ENCODE measurements at regions not wholly inside any gene's neighbourhood (a gene's known extent, or its start where the extent isn't known, plus 50 kb on each side); places are given as distances from the start of the nearest gene placed in this dataset.

GRCh38 chr9:84054341-84055010 lies 73.9 kb downstream of the RMI1 start:
- Mint-ChIP-seq H3K27ac (ENCODE audit: unreplicated experiment) (no peak overlapping the region), H3K36me3 (ENCODE audit: low read depth) (no peaks in the 10 kb centered on the region), H3K4me1 (peaks cover 11% of the 10 kb centered on the region), H3K9me3 (no peaks in the 10 kb centered on the region), H3K4me3 (no peak overlapping the region), H3K27me3 (ENCODE audit: low read depth) (no peaks in the 10 kb centered on the region)
- no peak for TF ChIP-seq CTCF (conservative IDR thresholded peaks at IDR 0.05)
- DNase-seq (ENCODE audit: low read depth, low spot score), result no peak

GRCh38 chr9:84057662-84058061 lies 77.1 kb downstream of the RMI1 start:
- TF ChIP-seq CTCF (conservative IDR thresholded peaks at IDR 0.05), result no peak
- H3K9me3 Mint-ChIP-seq, result peaks cover 2% of the 10 kb centered on the region
- no peak for DNase-seq (ENCODE audit: low read depth, low spot score)
- no peaks in the 10 kb centered on the region for H3K36me3 Mint-ChIP-seq (ENCODE audit: low read depth)
- peaks cover 11% of the 10 kb centered on the region for H3K4me1 Mint-ChIP-seq
- no peaks in the 10 kb centered on the region for H3K27me3 Mint-ChIP-seq (ENCODE audit: low read depth)
- no peak overlapping the region for H3K4me3 Mint-ChIP-seq
- no peak overlapping the region for H3K27ac Mint-ChIP-seq (ENCODE audit: unreplicated experiment)

- Mint-ChIP-seq H3K4me3 (no peak overlapping the region), H3K36me3 (ENCODE audit: low read depth) (no peaks in the 10 kb centered on the region), H3K27me3 (ENCODE audit: low read depth) (no peaks in the 10 kb centered on the region), H3K9me3 (peaks cover 2% of the 10 kb centered on the region), H3K27ac (ENCODE audit: unreplicated experiment) (no peak overlapping the region), H3K4me1 (peaks cover 15% of the 10 kb centered on the region)
- no peak for DNase-seq (ENCODE audit: low read depth, low spot score)
- no peak for TF ChIP-seq CTCF (conservative IDR thresholded peaks at IDR 0.05)
Observed at GRCh38 chr9:84059936-84060335, 79.3 kb downstream of the RMI1 start.

- Mint-ChIP-seq H3K4me1 (peaks cover 19% of the 10 kb centered on the region), H3K27ac (ENCODE audit: unreplicated experiment) (no peak overlapping the region), H3K9me3 (peaks cover 5% of the 10 kb centered on the region), H3K36me3 (ENCODE audit: low read depth) (no peaks in the 10 kb centered on the region), H3K27me3 (ENCODE audit: low read depth) (no peaks in the 10 kb centered on the region), H3K4me3 (no peak overlapping the region)
- no peak for TF ChIP-seq CTCF (conservative IDR thresholded peaks at IDR 0.05)
- DNase-seq (ENCODE audit: low read depth, low spot score), result no peak
Observed at GRCh38 chr9:84061613-84062193, 81.1 kb downstream of the RMI1 start.

- Mint-ChIP-seq H3K4me1 (peaks cover 19% of the 10 kb centered on the region), H3K36me3 (ENCODE audit: low read depth) (no peaks in the 10 kb centered on the region), H3K27me3 (ENCODE audit: low read depth) (no peaks in the 10 kb centered on the region), H3K27ac (ENCODE audit: unreplicated experiment) (no peak overlapping the region), H3K9me3 (peaks cover 5% of the 10 kb centered on the region), H3K4me3 (no peak overlapping the region)
- no peak for DNase-seq (ENCODE audit: low read depth, low spot score)
- TF ChIP-seq CTCF (conservative IDR thresholded peaks at IDR 0.05), result no peak
Observed at GRCh38 chr9:84062538-84062937, 81.9 kb downstream of the RMI1 start.
